Heart left ventricle (tissue), 16 donors: ENCODE measurements at regions not wholly inside any gene's neighbourhood (a gene's known extent, or its start where the extent isn't known, plus 50 kb on each side); places are given as distances from the start of the nearest gene placed in this dataset.
A peak's percentile ranks its signal among the peaks of the same experiment; 100 is the strongest.

ENCODE experiments used
- ATAC-seq, 4 donors: fragments of 200-7000 bp; cut with Tn5 transposase; one replicate each; pipeline ENCODE4 v1.9.1; 2020 to 2022; ENCODE audit warnings: moderate library complexity in 4 of 4, mild to moderate bottlenecking in 3 of 4, moderate number of reproducible peaks in 1 of 4
- DNase-seq, 5 donors: peaks; one replicate each; pipeline ENCODE4 v3.0.0-alpha.2; 2020
- H3K27ac ChIP-seq, 12 donors: fragments of 200-600 bp; sonication (generic) in 4 of 12; one replicate each; pipeline versions ENCODE4 v1.5.0 to v1.8.0; 2016 to 2022; ENCODE audit warnings: mild to moderate bottlenecking in 2 of 12
- H3K27me3 ChIP-seq, 9 donors: fragments of 200-600 bp; sonication (generic) in 2 of 9; one replicate each; pipeline versions ENCODE4 v1.5.1 to v1.8.0; 2016 to 2022; ENCODE audit warnings: mild to moderate bottlenecking in 3 of 9
- H3K36me3 ChIP-seq, 9 donors: fragments of 200-600 bp; sonication (generic) in 2 of 9; one replicate each; pipeline versions ENCODE4 v1.5.0 to v1.8.0; 2018 to 2022; ENCODE audit warnings: mild to moderate bottlenecking in 2 of 9
- H3K4me1 ChIP-seq, 12 donors: fragments of 200-600 bp; sonication (generic) in 4 of 12; one replicate each; pipeline versions ENCODE4 v1.5.0 to v1.8.0; 2016 to 2022; ENCODE audit warnings: mild to moderate bottlenecking in 3 of 12
- H3K4me3 ChIP-seq, 12 donors: fragments of 200-600 bp; sonication (generic) in 4 of 12; one replicate each; pipeline versions ENCODE4 v1.5.0 to v1.8.0; 2017 to 2022; ENCODE audit warnings: mild to moderate bottlenecking in 9 of 12, moderate library complexity in 4 of 12
- H3K9me3 ChIP-seq, 12 donors: fragments of 200-600 bp; sonication (generic) in 4 of 12; one replicate each; pipeline versions ENCODE4 v1.5.0 to v1.8.0; 2016 to 2022; ENCODE audit warnings: mild to moderate bottlenecking in 1 of 12
- POLR2A ChIP-seq, 2 donors: fragments of 450-650 bp; IDR thresholded peaks; one replicate each; pipeline ENCODE4 v1.6.1; 2017; ENCODE audit warnings: antibody characterized with exemption in 2 of 2, mild to moderate bottlenecking in 2 of 2, moderate library complexity in 2 of 2
- WGBS, 4 donors: extraction: QIAGEN DNeasy Blood & Tissue Kit in 2 of 4; methylation state at CpG; one replicate each; pipeline versions ENCODE4 v1.1.5 to v1.1.7; 2013 to 2018; 5-methylcytosine and 5-hydroxymethylcytosine counted together
- intact Hi-C, 10 donors: fragments of 100-400 bp; cut with DNase I; formaldehyde crosslinking; loops; one replicate each; pipeline versions ENCODE4 v1.11.1 to v1.14.2; 2022
- TF ChIP-seq, protein P1 (sequence below), 12 donors: fragments of 200-600 bp; sonication (generic) in 4 of 12; IDR thresholded peaks; one replicate each; pipeline versions ENCODE4 v1.5.0 to v1.8.0; 2018 to 2022; ENCODE audit warnings: antibody characterized with exemption in 12 of 12, mild to moderate bottlenecking in 5 of 12
- donor health status: ischemic (EF 13 %, LVEDD 7.1; RV severe dilation, severe dysfunction).
- donor health status: healthy with polysubstance abuse.
- donor health status: DM: no; HTN: yes; CAD: no.
- donor health status: DM: no; HTN: no; CAD: no.
- donor health status: ischemic (EF 25% LVEDD 6.9; RV normal size, moderate dysfunction).
- donor health status: ischemic (EF 25% LVEDD 5.7; RV mildly dilated, moderate dysfunction).
- donor health status: healthy.
- donor health status: DM: yes; HTN: yes; CAD: no.
- donor health status: ischemic (EF 35%, LVEDD 5.7; RV mildly dilated, moderate dysfunction).
- donor health status: nonischemic (EF 11% LVEDD 7.7; RV severe dilation, severe dysfunction).
- donor health status: DM: yes; HTN: yes; CAD: no.
- donor health status: PGD.
- donor health status: ischemic (EF 29% LVEDD 5.4; RV normal size, mild dysfunction).
- donor health status: nonischemic (EF 23%, LVEDD 6.1; RV moderate dilation, normal function).

DNA sequence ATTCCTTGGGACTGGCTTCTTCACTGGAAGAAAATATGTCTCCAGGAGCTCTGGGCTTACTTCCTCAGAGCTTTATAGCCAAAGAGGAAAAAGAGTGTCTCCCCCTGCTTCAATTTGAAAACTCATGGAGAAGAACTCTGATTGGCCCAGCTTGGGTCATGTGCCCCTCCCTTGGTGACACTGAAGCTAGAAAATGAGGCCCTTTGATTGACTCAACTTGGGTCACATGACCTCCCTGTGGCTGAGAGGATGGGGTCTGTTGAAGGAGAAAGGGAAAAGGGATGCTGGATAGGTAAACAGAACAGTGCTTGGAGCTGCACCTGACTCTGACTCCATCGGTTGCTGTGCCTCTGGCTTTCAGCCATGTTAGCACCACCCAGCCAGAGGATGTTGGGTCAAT, 70.6 kb upstream of the KSR1 start:
- TF ChIP-seq, protein P1, sequence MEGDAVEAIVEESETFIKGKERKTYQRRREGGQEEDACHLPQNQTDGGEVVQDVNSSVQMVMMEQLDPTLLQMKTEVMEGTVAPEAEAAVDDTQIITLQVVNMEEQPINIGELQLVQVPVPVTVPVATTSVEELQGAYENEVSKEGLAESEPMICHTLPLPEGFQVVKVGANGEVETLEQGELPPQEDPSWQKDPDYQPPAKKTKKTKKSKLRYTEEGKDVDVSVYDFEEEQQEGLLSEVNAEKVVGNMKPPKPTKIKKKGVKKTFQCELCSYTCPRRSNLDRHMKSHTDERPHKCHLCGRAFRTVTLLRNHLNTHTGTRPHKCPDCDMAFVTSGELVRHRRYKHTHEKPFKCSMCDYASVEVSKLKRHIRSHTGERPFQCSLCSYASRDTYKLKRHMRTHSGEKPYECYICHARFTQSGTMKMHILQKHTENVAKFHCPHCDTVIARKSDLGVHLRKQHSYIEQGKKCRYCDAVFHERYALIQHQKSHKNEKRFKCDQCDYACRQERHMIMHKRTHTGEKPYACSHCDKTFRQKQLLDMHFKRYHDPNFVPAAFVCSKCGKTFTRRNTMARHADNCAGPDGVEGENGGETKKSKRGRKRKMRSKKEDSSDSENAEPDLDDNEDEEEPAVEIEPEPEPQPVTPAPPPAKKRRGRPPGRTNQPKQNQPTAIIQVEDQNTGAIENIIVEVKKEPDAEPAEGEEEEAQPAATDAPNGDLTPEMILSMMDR (IDR thresholded peaks at IDR 0.05), result no peak
- no peak for TF ChIP-seq POLR2A (IDR thresholded peaks at IDR 0.05)
- no peak for DNase-seq
- H3K36me3 ChIP-seq, result no peaks in the 10 kb centered on the region
- H3K27ac ChIP-seq, result no peak overlapping the region
- intact Hi-C loops, result no loop called here
- H3K27me3 ChIP-seq, result no peaks in the 10 kb centered on the region
- peaks cover 0 to 19% (median 11%) of the 10 kb centered on the region in 12 donors for H3K4me1 ChIP-seq
- no peaks in the 10 kb centered on the region for H3K9me3 ChIP-seq
- ATAC-seq, result no peak
- 69 to 79% (median 77%) methylated on average over 1 of the region's 1 CpG for WGBS, 4 donors
- no peak overlapping the region for H3K4me3 ChIP-seq

DNA sequence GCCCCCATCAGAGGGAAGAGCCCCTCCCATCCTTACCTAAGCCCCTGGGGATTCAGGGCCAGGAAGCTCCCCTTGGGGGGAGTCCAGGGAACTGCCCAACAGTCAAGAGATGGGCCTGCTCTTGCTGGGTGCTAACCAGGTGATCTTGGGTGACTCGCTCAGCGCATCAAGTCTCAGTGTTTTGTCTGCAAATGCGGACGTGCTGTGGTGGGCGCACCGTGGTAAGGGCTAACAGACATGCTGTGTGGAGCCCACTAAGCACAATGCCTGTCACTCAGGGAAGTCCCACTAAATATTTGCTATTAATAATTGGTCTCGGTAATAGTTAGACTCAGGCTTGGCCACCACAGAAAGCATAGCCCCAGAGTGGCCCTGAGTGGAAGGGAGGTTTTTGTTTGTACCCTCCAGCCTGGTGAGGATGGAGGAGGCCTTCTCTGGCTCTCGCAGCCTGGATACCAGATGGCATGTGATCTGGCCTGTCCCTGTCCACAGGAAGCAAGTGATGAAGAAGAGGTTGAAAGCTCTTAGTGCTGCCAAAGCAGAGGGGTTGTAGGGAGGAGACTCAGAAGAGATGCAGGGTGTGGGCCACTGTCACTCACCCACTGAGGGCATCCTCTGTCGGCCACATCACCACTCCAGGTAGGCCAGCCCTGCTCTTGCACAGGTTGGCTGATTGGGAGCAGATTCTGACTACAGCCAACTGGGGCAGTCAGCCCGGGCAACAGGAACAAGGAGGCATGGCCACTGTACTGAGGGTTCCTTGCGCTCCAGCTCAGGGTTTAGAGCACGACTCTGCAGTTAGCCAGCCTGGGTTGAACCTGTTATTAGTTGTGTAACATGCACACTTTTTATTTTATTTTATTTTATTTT, 69.8 kb upstream of the KSR1 start:
- no peak for TF ChIP-seq POLR2A (IDR thresholded peaks at IDR 0.05)
- TF ChIP-seq, protein P1 (IDR thresholded peaks at IDR 0.05), result no peak
- ATAC-seq, result no peak
- Histone ChIP-seq H3K4me3 (no peak overlapping the region), H3K4me1 (peaks cover 0 to 13% (median 6%) of the 10 kb centered on the region in 12 donors), H3K27me3 (no peaks in the 10 kb centered on the region), H3K9me3 (no peaks in the 10 kb centered on the region), H3K27ac (no peak overlapping the region), H3K36me3 (no peaks in the 10 kb centered on the region)
- no peak for DNase-seq
- 89 to 93% (median 91%) methylated on average over 11 to 12 of the region's 12 CpGs for WGBS, 4 donors
- intact Hi-C loops, result no loop called here

DNA sequence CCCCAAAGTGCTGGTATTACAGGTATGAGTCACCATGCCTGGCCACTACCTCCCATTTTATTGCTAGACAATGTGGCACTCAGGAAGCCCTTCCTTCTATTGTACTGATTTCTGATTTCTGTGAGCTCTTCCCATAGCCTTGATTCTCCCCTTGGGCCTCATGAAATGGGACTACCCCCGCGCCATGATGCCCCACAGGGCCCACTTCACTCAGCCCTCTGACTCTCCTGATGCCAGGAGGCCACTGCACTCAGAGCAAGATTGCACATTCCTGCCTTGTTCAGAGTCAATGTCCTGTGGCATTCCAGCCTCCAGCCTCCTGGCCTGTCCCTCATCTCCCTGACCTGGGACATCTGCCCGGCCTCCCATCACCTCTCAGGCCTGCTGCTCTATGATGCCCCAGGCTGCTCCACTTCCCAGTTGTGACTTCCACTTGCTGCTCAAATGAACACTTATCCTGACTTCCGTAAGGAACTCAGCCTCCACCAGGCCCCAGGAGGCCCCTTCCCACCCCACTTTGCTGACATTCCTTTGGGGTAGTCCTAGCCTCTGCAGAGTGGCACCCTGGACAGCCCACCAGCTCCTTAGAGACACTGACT, 66.6 kb upstream of the KSR1 start:
- no peak for TF ChIP-seq POLR2A (IDR thresholded peaks at IDR 0.05)
- TF ChIP-seq, protein P1 (IDR thresholded peaks at IDR 0.05), result no peak
- Histone ChIP-seq H3K4me1 (peaks cover 0 to 3% (median 0%) of the 10 kb centered on the region in 12 donors), H3K27ac (no peak overlapping the region), H3K4me3 (no peak overlapping the region), H3K27me3 (no peaks in the 10 kb centered on the region), H3K9me3 (peaks cover 0 to 1% (median 0%) of the 10 kb centered on the region in 12 donors), H3K36me3 (no peaks in the 10 kb centered on the region)
- DNase-seq (no peak), ATAC-seq (no peak)
- intact Hi-C loops, result loop anchor here in 2 of 10 donors (10.0 kb wide), 1 partner anchor 55 kb away; no protein-coding TSS in a partner anchor
- 91 to 93% (median 93%) methylated on average over 4 of the region's 4 CpGs for WGBS, 4 donors

DNA sequence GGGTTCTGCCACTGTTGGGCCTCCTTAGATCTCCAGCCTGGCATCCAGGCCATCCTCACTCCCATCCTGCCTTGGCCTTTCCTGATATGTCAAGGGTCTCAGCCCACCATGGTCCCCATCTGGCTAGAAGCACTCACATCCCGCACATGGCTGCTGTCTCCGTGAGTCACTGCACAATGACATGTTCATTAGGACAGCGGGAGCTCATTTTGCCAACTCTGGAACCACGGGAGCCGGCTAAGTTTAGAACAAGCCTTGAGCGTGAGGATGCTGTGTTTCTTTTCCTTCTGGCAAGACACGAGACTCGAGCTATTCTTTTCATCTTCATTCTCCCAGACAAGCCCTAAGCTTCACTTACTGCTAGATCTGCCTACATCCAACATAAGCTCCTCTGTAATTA, 65.7 kb upstream of the KSR1 start:
- peak in 1 of 4 donors; percentile 41 for ATAC-seq
- no peak for DNase-seq
- H3K4me1 ChIP-seq, result no peaks in the 10 kb centered on the region
- TF ChIP-seq POLR2A (IDR thresholded peaks at IDR 0.05), result no peak
- TF ChIP-seq, protein P1 (IDR thresholded peaks at IDR 0.05), result no peak
- intact Hi-C loops, result loop anchor here in 2 of 10 donors (10.0 kb wide), 1 partner anchor 54 kb away; no protein-coding TSS in a partner anchor
- H3K27ac ChIP-seq, result no peak overlapping the region
- WGBS, 4 donors, result 82 to 92% (median 87%) methylated on average over 8 of the region's 8 CpGs
- H3K27me3 ChIP-seq, result no peaks in the 10 kb centered on the region
- H3K36me3 ChIP-seq, result no peaks in the 10 kb centered on the region
- H3K9me3 ChIP-seq, result peaks cover 0 to 10% (median 0%) of the 10 kb centered on the region in 12 donors
- H3K4me3 ChIP-seq, result no peak overlapping the region
